Keratinocyte (primary cell): ENCODE measurements at regions not wholly inside any gene's neighbourhood (a gene's known extent, or its start where the extent isn't known, plus 50 kb on each side); places are given as distances from the start of the nearest gene placed in this dataset.

ENCODE experiments used
- DNase-seq: peaks from one replicate; pipeline ENCODE4 v3.0.0-alpha.2; 2011; ENCODE audit warnings: low read depth, missing footprints, low spot score
- FAIRE-seq: peaks from 2 replicates; lab custom pipeline; 2011; peaks lifted over from hg19 to GRCh38; lab: Jason Lieb, UNC
- H2AFZ ChIP-seq: 2 replicates; pipeline ENCODE4 v1.6.0; 2012; ENCODE audit warnings: low read length, control low read depth, inconsistent platforms; ENCODE audit not compliant: control insufficient read depth
- H3K27ac ChIP-seq: 2 replicates; pipeline ENCODE4 v1.5.1; 2011; ENCODE audit warnings: low read length; ENCODE audit not compliant: control insufficient read depth, insufficient read depth
- H3K27me3 ChIP-seq: 3 replicates; pipeline ENCODE4 v1.6.0; 2011; ENCODE audit warnings: low read length; ENCODE audit not compliant: control insufficient read depth, insufficient read depth; ENCODE audit errors: extremely low read depth
- H3K36me3 ChIP-seq, 2 experiments: 2 replicates in 1 of 2; 3 replicates in 1 of 2; pipeline ENCODE4 v1.5.1; 2011; ENCODE audit warnings: low read length in 2 of 2, mild to moderate bottlenecking in 1 of 2; ENCODE audit not compliant: control insufficient read depth in 2 of 2, insufficient read depth in 2 of 2; ENCODE audit errors: extremely low read depth in 1 of 2
- H3K4me1 ChIP-seq: 3 replicates; pipeline ENCODE4 v1.5.1; 2011; ENCODE audit warnings: low read length; ENCODE audit not compliant: control insufficient read depth, insufficient read depth; ENCODE audit errors: extremely low read depth
- H3K4me2 ChIP-seq: 3 replicates; pipeline ENCODE4 v1.6.0; 2011; ENCODE audit warnings: low read depth, low read length; ENCODE audit not compliant: control insufficient read depth, insufficient read depth; ENCODE audit errors: extremely low read depth
- H3K4me3 ChIP-seq, 3 experiments: fragments of 200-600 bp in 1 of 3; sonication (generic) in 1 of 3; 2 replicates in 2 of 3; 3 replicates in 1 of 3; pipeline ENCODE4 v1.5.1; 2011 to 2016; ENCODE audit warnings: low read length in 3 of 3, mild to moderate bottlenecking in 3 of 3, control low read depth in 2 of 3, inconsistent platforms in 1 of 3, low read depth in 1 of 3, mixed read lengths in 1 of 3, mixed run types in 1 of 3, moderate library complexity in 1 of 3; ENCODE audit not compliant: control insufficient read depth in 2 of 3, insufficient read depth in 2 of 3; ENCODE audit errors: extremely low read depth in 1 of 3
- H3K79me2 ChIP-seq: 2 replicates; pipeline ENCODE4 v1.6.0; 2012; ENCODE audit warnings: low read length; ENCODE audit not compliant: control insufficient read depth, insufficient read depth
- H3K9ac ChIP-seq: 3 replicates; pipeline ENCODE4 v1.6.0; 2011; ENCODE audit warnings: low read length; ENCODE audit not compliant: control insufficient read depth, insufficient read depth; ENCODE audit errors: extremely low read depth
- H3K9me1 ChIP-seq: 3 replicates; pipeline ENCODE4 v1.6.0; 2011; ENCODE audit warnings: low read length; ENCODE audit not compliant: control insufficient read depth, insufficient read depth; ENCODE audit errors: extremely low read depth
- H3K9me3 ChIP-seq: 2 replicates; pipeline ENCODE4 v1.5.1; 2012; ENCODE audit warnings: low read depth, low read length; ENCODE audit not compliant: control insufficient read depth
- H4K20me1 ChIP-seq: 3 replicates; pipeline ENCODE4 v1.6.0; 2011; ENCODE audit warnings: low read length; ENCODE audit not compliant: control insufficient read depth, insufficient read depth; ENCODE audit errors: extremely low read depth
- EZH2 ChIP-seq: IDR thresholded peaks from one replicate; pipeline ENCODE4 v1.6.1; 2012; ENCODE audit warnings: inconsistent platforms, mild to moderate bottlenecking, low read length, moderate library complexity
- dilution Hi-C: fragments of 300-500 bp; cut with MboI; formaldehyde crosslinking; loops from one replicate; pipeline ENCODE4 v1.7.0; 2020; ENCODE audit warnings: low sequenced_read_pairs; ENCODE audit not compliant: extremely low pct_ligation_motif_present
- TF ChIP-seq, protein P1 (sequence below), 3 experiments: IDR thresholded peaks in 1 of 3; conservative IDR thresholded peaks in 1 of 3; optimal IDR thresholded peaks in 1 of 3; 2 replicates in 2 of 3; 3 replicates in 1 of 3; pipeline versions ENCODE3 to v1.5.1; 2011; ENCODE audit warnings: low read length in 3 of 3, mild to moderate bottlenecking in 3 of 3, moderate library complexity in 2 of 3, control low read depth in 1 of 3, inconsistent platforms in 1 of 3; ENCODE audit not compliant: insufficient read depth in 2 of 3; ENCODE audit errors: extremely low read depth in 1 of 3

DNA sequence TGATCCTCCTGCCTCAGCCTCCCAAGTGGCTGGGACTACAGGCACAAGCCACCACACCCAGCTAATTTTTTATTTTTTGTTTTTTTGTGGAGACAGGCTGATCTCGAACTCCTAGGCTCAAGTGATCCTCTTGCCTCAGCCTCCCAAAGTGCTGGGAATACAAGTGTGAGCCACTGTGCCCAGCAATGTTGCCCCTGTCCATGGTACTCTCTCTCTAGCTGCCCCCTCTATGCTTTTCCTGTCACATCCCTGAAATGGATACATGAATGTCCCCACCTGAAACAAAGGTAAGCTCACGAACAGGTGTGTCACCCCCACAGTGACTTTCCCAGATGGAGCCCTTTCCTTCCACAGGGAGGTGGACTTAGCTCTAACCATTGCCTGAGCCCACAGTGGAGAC lies 141.1 kb upstream of the MGMT start:
- H3K27ac ChIP-seq = no peak overlapping the region
- peaks cover 3% of the 10 kb centered on the region for H3K4me1 ChIP-seq
- no peak overlapping the region for H3K9ac ChIP-seq
- DNase-seq (no peak), FAIRE-seq (no peak)
- H4K20me1 ChIP-seq = no peaks in the 10 kb centered on the region
- H3K79me2 ChIP-seq = no peaks in the 10 kb centered on the region
- no peak overlapping the region for H2AFZ ChIP-seq
- H3K36me3 ChIP-seq = no peaks in the 10 kb centered on the region
- H3K9me3 ChIP-seq = no peaks in the 10 kb centered on the region
- no peak for TF ChIP-seq EZH2
- TF ChIP-seq, protein P1, sequence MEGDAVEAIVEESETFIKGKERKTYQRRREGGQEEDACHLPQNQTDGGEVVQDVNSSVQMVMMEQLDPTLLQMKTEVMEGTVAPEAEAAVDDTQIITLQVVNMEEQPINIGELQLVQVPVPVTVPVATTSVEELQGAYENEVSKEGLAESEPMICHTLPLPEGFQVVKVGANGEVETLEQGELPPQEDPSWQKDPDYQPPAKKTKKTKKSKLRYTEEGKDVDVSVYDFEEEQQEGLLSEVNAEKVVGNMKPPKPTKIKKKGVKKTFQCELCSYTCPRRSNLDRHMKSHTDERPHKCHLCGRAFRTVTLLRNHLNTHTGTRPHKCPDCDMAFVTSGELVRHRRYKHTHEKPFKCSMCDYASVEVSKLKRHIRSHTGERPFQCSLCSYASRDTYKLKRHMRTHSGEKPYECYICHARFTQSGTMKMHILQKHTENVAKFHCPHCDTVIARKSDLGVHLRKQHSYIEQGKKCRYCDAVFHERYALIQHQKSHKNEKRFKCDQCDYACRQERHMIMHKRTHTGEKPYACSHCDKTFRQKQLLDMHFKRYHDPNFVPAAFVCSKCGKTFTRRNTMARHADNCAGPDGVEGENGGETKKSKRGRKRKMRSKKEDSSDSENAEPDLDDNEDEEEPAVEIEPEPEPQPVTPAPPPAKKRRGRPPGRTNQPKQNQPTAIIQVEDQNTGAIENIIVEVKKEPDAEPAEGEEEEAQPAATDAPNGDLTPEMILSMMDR (optimal IDR thresholded peaks at IDR 0.05 in 1 of 3, IDR thresholded peaks at IDR 0.05 in 1 of 3, conservative IDR thresholded peaks at IDR 0.05 in 1 of 3; ENCODE audit: extremely low read depth in 1 of 3, insufficient read depth in 2 of 3, low read length in 3 of 3) = no peak
- H3K4me2 ChIP-seq = no peak overlapping the region
- H3K4me3 ChIP-seq = no peak overlapping the region
- dilution Hi-C loops = no loop called here
- no peaks in the 10 kb centered on the region for H3K9me1 ChIP-seq
- no peaks in the 10 kb centered on the region for H3K27me3 ChIP-seq

DNA sequence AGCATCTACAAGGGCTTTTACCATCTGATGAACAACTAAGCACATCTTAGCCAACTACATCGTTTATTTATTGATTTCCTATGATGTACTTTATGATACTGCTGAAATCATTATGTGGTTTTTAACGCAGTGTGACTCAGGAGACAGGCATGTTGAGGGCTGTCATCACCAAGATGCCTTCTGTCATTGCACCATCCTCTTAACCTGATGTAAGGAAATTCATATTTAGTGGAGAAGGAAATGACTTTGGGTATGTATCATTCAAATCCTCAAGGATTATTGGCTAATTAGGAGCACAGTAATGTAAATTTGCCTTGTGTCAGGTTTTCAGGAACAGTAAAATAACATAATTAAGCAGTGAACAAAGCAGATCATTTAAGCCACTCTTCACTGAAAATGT lies 138.5 kb upstream of the MGMT start:
- H2AFZ ChIP-seq = no peak overlapping the region
- no peaks in the 10 kb centered on the region for H3K9me3 ChIP-seq
- H3K36me3 ChIP-seq = no peaks in the 10 kb centered on the region
- H3K9me1 ChIP-seq = no peaks in the 10 kb centered on the region
- H3K27me3 ChIP-seq = no peaks in the 10 kb centered on the region
- no peaks in the 10 kb centered on the region for H3K79me2 ChIP-seq
- H3K4me1 ChIP-seq = peaks cover 3% of the 10 kb centered on the region
- H3K9ac ChIP-seq = no peak overlapping the region
- no peak overlapping the region for H3K27ac ChIP-seq
- TF ChIP-seq EZH2 = no peak
- TF ChIP-seq, protein P1 (optimal IDR thresholded peaks at IDR 0.05 in 1 of 3, IDR thresholded peaks at IDR 0.05 in 1 of 3, conservative IDR thresholded peaks at IDR 0.05 in 1 of 3; ENCODE audit: extremely low read depth in 1 of 3, insufficient read depth in 2 of 3, low read length in 3 of 3) = no peak
- no peak overlapping the region for H3K4me3 ChIP-seq
- no peaks in the 10 kb centered on the region for H4K20me1 ChIP-seq
- dilution Hi-C loops = no loop called here
- DNase-seq (no peak), FAIRE-seq (no peak)
- no peak overlapping the region for H3K4me2 ChIP-seq
